ENCODE measurements at regions not wholly inside any gene's neighbourhood (a gene's known extent, or its start where the extent isn't known, plus 50 kb on each side); places are given as distances from the start of the nearest gene placed in this dataset.

DNA sequence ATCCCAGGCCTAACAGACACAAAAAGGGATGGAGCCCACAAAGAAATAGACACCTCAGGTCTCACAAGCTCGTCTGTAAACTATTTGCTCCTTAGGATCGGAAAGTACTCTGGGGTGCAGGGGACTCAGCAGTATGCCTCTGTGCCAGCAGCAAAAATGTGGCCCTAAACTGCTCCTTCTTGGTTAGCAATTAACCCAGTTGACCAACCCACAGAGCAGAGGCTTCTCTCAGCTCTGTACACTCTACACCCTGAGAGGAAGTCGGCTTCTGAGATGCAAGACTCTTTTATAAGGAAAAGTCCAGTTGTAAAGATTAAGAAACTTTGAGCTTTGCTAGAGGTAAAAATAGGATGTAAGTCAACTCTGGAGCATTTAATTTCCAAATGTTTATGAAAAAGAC is 156.3 kb upstream of the PRSS58 start:
- TF ChIP-seq, protein P1, sequence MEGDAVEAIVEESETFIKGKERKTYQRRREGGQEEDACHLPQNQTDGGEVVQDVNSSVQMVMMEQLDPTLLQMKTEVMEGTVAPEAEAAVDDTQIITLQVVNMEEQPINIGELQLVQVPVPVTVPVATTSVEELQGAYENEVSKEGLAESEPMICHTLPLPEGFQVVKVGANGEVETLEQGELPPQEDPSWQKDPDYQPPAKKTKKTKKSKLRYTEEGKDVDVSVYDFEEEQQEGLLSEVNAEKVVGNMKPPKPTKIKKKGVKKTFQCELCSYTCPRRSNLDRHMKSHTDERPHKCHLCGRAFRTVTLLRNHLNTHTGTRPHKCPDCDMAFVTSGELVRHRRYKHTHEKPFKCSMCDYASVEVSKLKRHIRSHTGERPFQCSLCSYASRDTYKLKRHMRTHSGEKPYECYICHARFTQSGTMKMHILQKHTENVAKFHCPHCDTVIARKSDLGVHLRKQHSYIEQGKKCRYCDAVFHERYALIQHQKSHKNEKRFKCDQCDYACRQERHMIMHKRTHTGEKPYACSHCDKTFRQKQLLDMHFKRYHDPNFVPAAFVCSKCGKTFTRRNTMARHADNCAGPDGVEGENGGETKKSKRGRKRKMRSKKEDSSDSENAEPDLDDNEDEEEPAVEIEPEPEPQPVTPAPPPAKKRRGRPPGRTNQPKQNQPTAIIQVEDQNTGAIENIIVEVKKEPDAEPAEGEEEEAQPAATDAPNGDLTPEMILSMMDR (IDR thresholded peaks at IDR 0.05; ENCODE audit: insufficient read depth, low read length): no peak
- TF ChIP-seq SPI1 (IDR thresholded peaks at IDR 0.05; ENCODE audit: borderline replicate concordance, low read depth) (peak; percentile 36; the same call in 1 of the 2 replicates), POLR2AphosphoS5 (IDR thresholded peaks at IDR 0.05; ENCODE audit: low read depth) (no peak), GABPA (IDR thresholded peaks at IDR 0.05; ENCODE audit: low read depth) (no peak), REST (IDR thresholded peaks at IDR 0.05; ENCODE audit: insufficient replicate concordance, low read depth) (no peak)
